ENCODE measurements at regions not wholly inside any gene's neighbourhood (a gene's known extent, or its start where the extent isn't known, plus 50 kb on each side); places are given as distances from the start of the nearest gene placed in this dataset.

- Histone ChIP-seq H3K4me3 (ENCODE audit: control insufficient read depth in 2 of 3, extremely low read depth in 1 of 3, insufficient read depth in 2 of 3, low read depth in 1 of 3, low read length in 3 of 3) (no peak overlapping the region), H3K27me3 (ENCODE audit: control insufficient read depth, extremely low read depth, insufficient read depth, low read length) (no peaks in the 10 kb centered on the region), H2AFZ (ENCODE audit: control insufficient read depth, low read length) (no peak overlapping the region), H3K4me2 (ENCODE audit: control insufficient read depth, extremely low read depth, insufficient read depth, low read depth, low read length) (no peak overlapping the region), H3K36me3 (ENCODE audit: control insufficient read depth in 2 of 2, extremely low read depth in 1 of 2, insufficient read depth in 2 of 2, low read length in 2 of 2) (no peaks in the 10 kb centered on the region), H3K4me1 (ENCODE audit: control insufficient read depth, extremely low read depth, insufficient read depth, low read length) (no peaks in the 10 kb centered on the region), H3K9me3 (ENCODE audit: control insufficient read depth, low read depth, low read length) (no peaks in the 10 kb centered on the region), H3K9me1 (ENCODE audit: control insufficient read depth, extremely low read depth, insufficient read depth, low read length) (no peaks in the 10 kb centered on the region), H4K20me1 (ENCODE audit: control insufficient read depth, extremely low read depth, insufficient read depth, low read length) (no peaks in the 10 kb centered on the region), H3K9ac (ENCODE audit: control insufficient read depth, extremely low read depth, insufficient read depth, low read length) (no peak overlapping the region), H3K79me2 (ENCODE audit: control insufficient read depth, insufficient read depth, low read length) (peaks cover 17% of the 10 kb centered on the region), H3K27ac (ENCODE audit: control insufficient read depth, insufficient read depth, low read length) (no peak overlapping the region)
- no peak for FAIRE-seq
- dilution Hi-C loops (cut with MboI; ENCODE audit: extremely low pct_ligation_motif_present, low sequenced_read_pairs) = no loop called here
- TF ChIP-seq EZH2 (IDR thresholded peaks at IDR 0.05; ENCODE audit: low read length) (no peak), CTCF (optimal IDR thresholded peaks at IDR 0.05 in 1 of 3, IDR thresholded peaks at IDR 0.05 in 1 of 3, conservative IDR thresholded peaks at IDR 0.05 in 1 of 3; ENCODE audit: extremely low read depth in 1 of 3, insufficient read depth in 2 of 3, low read length in 3 of 3) (no peak)
- DNase-seq (ENCODE audit: low read depth, low spot score) = no peak
Observed at GRCh38 chr4:159496248-159496647, 393.4 kb downstream of the RAPGEF2 start.

- Histone ChIP-seq H2AFZ (ENCODE audit: control insufficient read depth, low read length) (no peak overlapping the region), H3K79me2 (ENCODE audit: control insufficient read depth, insufficient read depth, low read length) (peaks cover 22% of the 10 kb centered on the region), H3K4me2 (ENCODE audit: control insufficient read depth, extremely low read depth, insufficient read depth, low read depth, low read length) (no peak overlapping the region), H3K36me3 (ENCODE audit: control insufficient read depth in 2 of 2, extremely low read depth in 1 of 2, insufficient read depth in 2 of 2, low read length in 2 of 2) (no peaks in the 10 kb centered on the region), H3K27ac (ENCODE audit: control insufficient read depth, insufficient read depth, low read length) (no peak overlapping the region), H3K9me1 (ENCODE audit: control insufficient read depth, extremely low read depth, insufficient read depth, low read length) (no peaks in the 10 kb centered on the region), H3K4me1 (ENCODE audit: control insufficient read depth, extremely low read depth, insufficient read depth, low read length) (no peaks in the 10 kb centered on the region), H4K20me1 (ENCODE audit: control insufficient read depth, extremely low read depth, insufficient read depth, low read length) (no peaks in the 10 kb centered on the region), H3K27me3 (ENCODE audit: control insufficient read depth, extremely low read depth, insufficient read depth, low read length) (no peaks in the 10 kb centered on the region), H3K4me3 (ENCODE audit: control insufficient read depth in 2 of 3, extremely low read depth in 1 of 3, insufficient read depth in 2 of 3, low read depth in 1 of 3, low read length in 3 of 3) (no peak overlapping the region), H3K9me3 (ENCODE audit: control insufficient read depth, low read depth, low read length) (no peaks in the 10 kb centered on the region), H3K9ac (ENCODE audit: control insufficient read depth, extremely low read depth, insufficient read depth, low read length) (no peak overlapping the region)
- FAIRE-seq (no peak), DNase-seq (ENCODE audit: low read depth, low spot score) (no peak)
- TF ChIP-seq CTCF (optimal IDR thresholded peaks at IDR 0.05 in 1 of 3, IDR thresholded peaks at IDR 0.05 in 1 of 3, conservative IDR thresholded peaks at IDR 0.05 in 1 of 3; ENCODE audit: extremely low read depth in 1 of 3, insufficient read depth in 2 of 3, low read length in 3 of 3) (no peak), EZH2 (IDR thresholded peaks at IDR 0.05; ENCODE audit: low read length) (no peak)
- dilution Hi-C loops (cut with MboI; ENCODE audit: extremely low pct_ligation_motif_present, low sequenced_read_pairs) = no loop called here
Observed at GRCh38 chr4:159497936-159498335, 395.1 kb downstream of the RAPGEF2 start.

All from keratinocyte (primary cell).